Tibial nerve (tissue), 4 donors: ENCODE measurements at regions not wholly inside any gene's neighbourhood (a gene's known extent, or its start where the extent isn't known, plus 50 kb on each side); places are given as distances from the start of the nearest gene placed in this dataset.

Source experiments
- CTCF ChIP-seq, 5 experiments: fragments of 200-600 bp in 3 of 5; fragments of 450-650 bp in 2 of 5; sonication (generic) in 3 of 5; IDR thresholded peaks; one replicate each; pipeline ENCODE4 v1.5.1; 2016 to 2019; ENCODE audit warnings: antibody characterized with exemption in 5 of 5, mild to moderate bottlenecking in 3 of 5, moderate library complexity in 2 of 5
- EP300 ChIP-seq, 2 donors: sonication (generic); formaldehyde crosslinking; IDR thresholded peaks; one replicate each; pipeline ENCODE4 v1.6.1; 2017; ENCODE audit warnings: antibody characterized with exemption in 2 of 2, mild to moderate bottlenecking in 1 of 2
- POLR2A ChIP-seq, 2 donors: fragments of 450-650 bp; IDR thresholded peaks; one replicate each; pipeline ENCODE4 v1.6.1; 2017; ENCODE audit warnings: antibody characterized with exemption in 2 of 2, mild to moderate bottlenecking in 2 of 2, moderate library complexity in 2 of 2

DNA sequence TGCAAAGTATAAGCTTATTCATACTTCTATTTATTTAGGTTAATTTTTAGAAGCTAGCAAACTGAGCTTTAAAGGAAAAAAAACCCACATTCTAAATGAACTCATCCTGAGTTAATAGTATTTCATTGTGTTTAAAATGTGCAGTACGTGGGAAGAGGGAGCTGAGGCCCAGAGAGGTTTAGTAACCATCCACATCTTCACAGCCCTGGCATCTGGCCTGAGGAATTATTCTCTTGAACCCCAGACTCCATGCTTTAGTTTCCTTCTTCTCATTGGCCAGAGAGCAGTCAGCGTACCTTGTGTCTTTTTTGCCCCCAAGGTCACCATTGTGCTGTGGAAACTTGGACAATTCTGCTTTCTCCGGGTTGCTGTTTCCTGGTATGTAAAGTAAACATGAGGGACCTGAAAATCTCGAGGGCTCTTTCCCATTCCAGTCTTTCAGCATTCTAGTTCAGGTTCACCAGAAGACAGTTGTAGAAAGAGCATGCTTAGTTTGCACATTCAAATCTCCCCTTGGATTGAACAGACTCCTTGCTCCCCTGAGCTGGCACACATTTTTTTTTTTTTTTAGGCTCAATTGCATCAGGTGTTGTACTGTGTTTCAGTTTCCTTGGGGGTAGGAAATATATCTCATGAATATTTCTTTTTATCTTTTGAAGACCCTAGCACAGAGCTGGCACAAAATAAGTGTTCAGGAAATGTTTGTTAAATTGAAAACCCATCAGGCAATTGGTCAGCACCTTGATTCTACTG lies 81.4 kb downstream of the MYCN start:
- TF ChIP-seq POLR2A (IDR thresholded peaks at IDR 0.05) (no peak), CTCF (IDR thresholded peaks at IDR 0.05) (no peak), EP300 (IDR thresholded peaks at IDR 0.05) (no peak)
